ENCODE measurements at regions not wholly inside any gene's neighbourhood (a gene's known extent, or its start where the extent isn't known, plus 50 kb on each side); places are given as distances from the start of the nearest gene placed in this dataset.
A peak's percentile ranks its signal among the peaks of the same experiment; 100 is the strongest.

DNA sequence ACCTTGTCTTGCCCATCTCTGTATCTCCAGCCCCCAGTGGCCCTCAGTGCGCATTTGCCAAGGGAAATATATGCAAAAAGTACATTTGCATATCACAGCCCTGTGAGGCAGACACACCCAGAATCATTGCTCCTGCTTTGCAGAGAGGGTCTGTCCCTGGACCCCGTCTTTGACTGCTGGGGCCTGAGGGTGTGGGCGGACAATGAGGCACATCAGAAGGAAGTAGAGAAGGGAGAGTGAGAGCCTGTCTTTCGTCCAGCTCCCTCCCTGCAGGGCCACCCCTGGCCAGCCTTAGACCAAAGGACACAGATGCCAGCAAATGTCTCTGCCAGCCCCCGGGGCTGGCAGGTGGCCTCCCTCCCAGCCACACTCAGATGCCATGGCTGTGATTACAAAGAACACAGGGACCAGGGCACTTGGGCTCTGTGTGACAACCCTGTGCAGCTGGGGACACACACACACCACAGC is 516.2 kb upstream of the MYT1L start:
- POLR2A ChIA-PET: no interaction called here

More for the DNA sequence above, 516.2 kb upstream of the MYT1L start:
- BruUV-seq (replicated peaks): no TSS peak
- H3K79me2 ChIP-seq (ENCODE audit: insufficient read depth, low read length): no peaks in the 10 kb centered on the region
- no peak overlapping the region for H3K4me3 ChIP-seq (replicated peaks in 1 of 2; ENCODE audit: low read depth in 1 of 2, low read length in 2 of 2)
- H3K9me2 ChIP-seq (ENCODE audit: insufficient read depth): no peaks in the 10 kb centered on the region
- DNase-seq (ENCODE audit: low read depth, low spot score) (no peak), ATAC-seq (0 out of 2 replicates have a peak, but pooled peaks have one; percentile 3)
- peaks cover 11 to 12% of the 10 kb centered on the region in 2 experiments; a peak in 3 of 4 replicates for H3K4me1 ChIP-seq (ENCODE audit: control insufficient read depth in 1 of 2, insufficient read depth in 2 of 2, low read length in 2 of 2)
- H3K27me3 ChIP-seq (ENCODE audit: insufficient read depth, low read length): no peaks in the 10 kb centered on the region
- no peak overlapping the region for H2AFZ ChIP-seq (ENCODE audit: low read depth, low read length, poor library complexity, severe bottlenecking)
- H3K4me2 ChIP-seq (ENCODE audit: low read length): peak overlapping the region; percentile 14
- RAD21 ChIA-PET (ENCODE audit: low non-redundant PET in 1 of 2, low total read pairs in 2 of 2, uncharacterized antibody in 2 of 2, unreplicated experiment in 2 of 2): no interaction called here
- no peak for TF ChIP-seq YY1 (IDR thresholded peaks at IDR 0.05; ENCODE audit: extremely low read depth, insufficient replicate concordance, low read depth, low read length)
- no peak for TF ChIP-seq CBX3 (IDR thresholded peaks at IDR 0.05; ENCODE audit: low read depth)
- no peak for TF ChIP-seq CTCF (IDR thresholded peaks at IDR 0.05 in 2 of 3, conservative IDR thresholded peaks at IDR 0.05 in 1 of 3; ENCODE audit: borderline replicate concordance in 1 of 3, insufficient read depth in 1 of 3, low read depth in 2 of 3, low read length in 2 of 3)
- TF ChIP-seq FOSL1 (IDR thresholded peaks at IDR 0.05; ENCODE audit: low read depth): no peak
- TF ChIP-seq EZH2 (IDR thresholded peaks at IDR 0.05): no peak
- TF ChIP-seq SRF (IDR thresholded peaks at IDR 0.05; ENCODE audit: low read depth): no peak
- TF ChIP-seq TCF7L2 (IDR thresholded peaks at IDR 0.05; ENCODE audit: borderline replicate concordance, extremely low read depth, insufficient read depth, insufficient read length): no peak
- no peak for TF ChIP-seq POLR2AphosphoS5 (IDR thresholded peaks at IDR 0.05; ENCODE audit: low read depth, low read length)
- TF ChIP-seq EZH2phosphoT487 (IDR thresholded peaks at IDR 0.05; ENCODE audit: borderline replicate concordance): no peak
- no peak for TF ChIP-seq ZFX (IDR thresholded peaks at IDR 0.05)
- TF ChIP-seq, protein P1, sequence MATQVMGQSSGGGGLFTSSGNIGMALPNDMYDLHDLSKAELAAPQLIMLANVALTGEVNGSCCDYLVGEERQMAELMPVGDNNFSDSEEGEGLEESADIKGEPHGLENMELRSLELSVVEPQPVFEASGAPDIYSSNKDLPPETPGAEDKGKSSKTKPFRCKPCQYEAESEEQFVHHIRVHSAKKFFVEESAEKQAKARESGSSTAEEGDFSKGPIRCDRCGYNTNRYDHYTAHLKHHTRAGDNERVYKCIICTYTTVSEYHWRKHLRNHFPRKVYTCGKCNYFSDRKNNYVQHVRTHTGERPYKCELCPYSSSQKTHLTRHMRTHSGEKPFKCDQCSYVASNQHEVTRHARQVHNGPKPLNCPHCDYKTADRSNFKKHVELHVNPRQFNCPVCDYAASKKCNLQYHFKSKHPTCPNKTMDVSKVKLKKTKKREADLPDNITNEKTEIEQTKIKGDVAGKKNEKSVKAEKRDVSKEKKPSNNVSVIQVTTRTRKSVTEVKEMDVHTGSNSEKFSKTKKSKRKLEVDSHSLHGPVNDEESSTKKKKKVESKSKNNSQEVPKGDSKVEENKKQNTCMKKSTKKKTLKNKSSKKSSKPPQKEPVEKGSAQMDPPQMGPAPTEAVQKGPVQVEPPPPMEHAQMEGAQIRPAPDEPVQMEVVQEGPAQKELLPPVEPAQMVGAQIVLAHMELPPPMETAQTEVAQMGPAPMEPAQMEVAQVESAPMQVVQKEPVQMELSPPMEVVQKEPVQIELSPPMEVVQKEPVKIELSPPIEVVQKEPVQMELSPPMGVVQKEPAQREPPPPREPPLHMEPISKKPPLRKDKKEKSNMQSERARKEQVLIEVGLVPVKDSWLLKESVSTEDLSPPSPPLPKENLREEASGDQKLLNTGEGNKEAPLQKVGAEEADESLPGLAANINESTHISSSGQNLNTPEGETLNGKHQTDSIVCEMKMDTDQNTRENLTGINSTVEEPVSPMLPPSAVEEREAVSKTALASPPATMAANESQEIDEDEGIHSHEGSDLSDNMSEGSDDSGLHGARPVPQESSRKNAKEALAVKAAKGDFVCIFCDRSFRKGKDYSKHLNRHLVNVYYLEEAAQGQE (IDR thresholded peaks at IDR 0.05; ENCODE audit: low read depth): no peak
- no peak for TF ChIP-seq JUND (IDR thresholded peaks at IDR 0.05)
- no peak for TF ChIP-seq EGR1 (IDR thresholded peaks at IDR 0.05; ENCODE audit: low read depth)
- H3K9me3 ChIP-seq (ENCODE audit: control insufficient read depth in 1 of 2, insufficient read depth in 1 of 2, low read depth in 1 of 2, low read length in 2 of 2): no peaks in the 10 kb centered on the region
- H3K9ac ChIP-seq (ENCODE audit: low read length): no peak overlapping the region
- CTCF ChIA-PET: no interaction called here
- H3K36me3 ChIP-seq (ENCODE audit: control insufficient read depth in 1 of 2, insufficient read depth in 2 of 2, low read length in 2 of 2): no peaks in the 10 kb centered on the region
- intact Hi-C loops (cut with micrococcal nuclease): no loop called here
- H4K20me1 ChIP-seq (ENCODE audit: insufficient read depth): no peaks in the 10 kb centered on the region
- no peak overlapping the region for H3K27ac ChIP-seq (ENCODE audit: low read depth, low read length)

Measured in HCT116 (cell line).